Spleen (tissue), 11 donors: ENCODE measurements at regions not wholly inside any gene's neighbourhood (a gene's known extent, or its start where the extent isn't known, plus 50 kb on each side); places are given as distances from the start of the nearest gene placed in this dataset.

Experiments used
- DNase-seq: peaks from one replicate; pipeline ENCODE4 v3.0.0-alpha.2; 2020
- H3K27ac ChIP-seq, 8 donors: fragments of 200-600 bp; sonication (generic) in 7 of 8; 1 replicate in 4 of 8; 2 replicates in 4 of 8; pipeline versions ENCODE4 v1.5.0 to v1.8.0; 2016 to 2021; ENCODE audit warnings: inconsistent platforms in 4 of 8, mild to moderate bottlenecking in 4 of 8, moderate library complexity in 1 of 8
- H3K27me3 ChIP-seq, 7 donors: fragments of 200-600 bp; sonication (generic) in 6 of 7; replicated peaks in 1 of 7; 1 replicate in 4 of 7; 2 replicates in 3 of 7; pipeline versions ENCODE4 v1.5.0 to v1.8.0; 2016 to 2021; ENCODE audit warnings: inconsistent platforms in 3 of 7, mild to moderate bottlenecking in 1 of 7
- H3K36me3 ChIP-seq, 6 donors: fragments of 200-600 bp; sonication (generic) in 5 of 6; 1 replicate in 4 of 6; 2 replicates in 2 of 6; pipeline versions ENCODE4 v1.5.0 to v1.8.0; 2016 to 2021; ENCODE audit warnings: inconsistent platforms in 2 of 6
- H3K4me1 ChIP-seq, 6 donors: fragments of 200-600 bp; sonication (generic) in 5 of 6; 1 replicate in 3 of 6; 2 replicates in 3 of 6; pipeline versions ENCODE4 v1.5.0 to v1.8.0; 2016 to 2021; ENCODE audit warnings: inconsistent platforms in 3 of 6
- H3K4me3 ChIP-seq, 8 donors: fragments of 200-600 bp; sonication (generic) in 7 of 8; 1 replicate in 4 of 8; 2 replicates in 4 of 8; pipeline versions ENCODE4 v1.5.0 to v1.8.0; 2016 to 2021; ENCODE audit warnings: inconsistent platforms in 4 of 8, mild to moderate bottlenecking in 4 of 8, moderate library complexity in 2 of 8
- H3K9me3 ChIP-seq, 8 donors: fragments of 200-600 bp; sonication (generic) in 7 of 8; 1 replicate in 4 of 8; 2 replicates in 4 of 8; pipeline versions ENCODE4 v1.5.0 to v1.8.0; 2016 to 2021; ENCODE audit warnings: inconsistent platforms in 4 of 8
- POLR2A ChIP-seq, 3 donors: fragments of 450-650 bp; IDR thresholded peaks; one replicate each; pipeline ENCODE4 v1.5.1; 2017; ENCODE audit warnings: antibody characterized with exemption in 3 of 3, mild to moderate bottlenecking in 1 of 3
- POLR2AphosphoS5 ChIP-seq, 3 donors: sonication (generic); formaldehyde crosslinking; IDR thresholded peaks; one replicate each; pipeline ENCODE4 v1.5.1; 2017; ENCODE audit warnings: antibody characterized with exemption in 3 of 3
- WGBS, 5 donors: extraction: QIAGEN DNeasy Blood & Tissue Kit in 3 of 5; methylation state at CpG; one replicate each; pipeline versions ENCODE4 v1.1.5 to v1.1.7; 2013 to 2018; 5-methylcytosine and 5-hydroxymethylcytosine counted together
- intact Hi-C: fragments of 100-400 bp; cut with DNase I; formaldehyde crosslinking; loops from one replicate; pipeline ENCODE4 v1.15.0; 2023; ENCODE audit warnings: low total_unique reads
- TF ChIP-seq, protein P1 (sequence below), 11 experiments: fragments of 200-600 bp in 7 of 11; fragments of 450-650 bp in 4 of 11; sonication (generic) in 4 of 11; IDR thresholded peaks in 8 of 11; conservative IDR thresholded peaks in 3 of 11; 1 replicate in 7 of 11; 2 replicates in 4 of 11; pipeline versions ENCODE4 v1.4.0 to v1.8.0; 2016 to 2021; ENCODE audit warnings: antibody characterized with exemption in 11 of 11, inconsistent platforms in 4 of 11, mild to moderate bottlenecking in 1 of 11
- donor health status: healthy with polysubstance abuse.
- donor health status: DM: no; HTN: no; CAD: no; lungs with moderate emphysema.
- donor health status: DM: no; HTN: no; CAD: no.
- donor health status: Bipolar disorder and iron deficiency.
- donor health status: healthy.
- donor health status: DM: no; HTN: no; CAD: no.
- donor health status: DM: yes; HTN: yes; CAD: no.

DNA sequence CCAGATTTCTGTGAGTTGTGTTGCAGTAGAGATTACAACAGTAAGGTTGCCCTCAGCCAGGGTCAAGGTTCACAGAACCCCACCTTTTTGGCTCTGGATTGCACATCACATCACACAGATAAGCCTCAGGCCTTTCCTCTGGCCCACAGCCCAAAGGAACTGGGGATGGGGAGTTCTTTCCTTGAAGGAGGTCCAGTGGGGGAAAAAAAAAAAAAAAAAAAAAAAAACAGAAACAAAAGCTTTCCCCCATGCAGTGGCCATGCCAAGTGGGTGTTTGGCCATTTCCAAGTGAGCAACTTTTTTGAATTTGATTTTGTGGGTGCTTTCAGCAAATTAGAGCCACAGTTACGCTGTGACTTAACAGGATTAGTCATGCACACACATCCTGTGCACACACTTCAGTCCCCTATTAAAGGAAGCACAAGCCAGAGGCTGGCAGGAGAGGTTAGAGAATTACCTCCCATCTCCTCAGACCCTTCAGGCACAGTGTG is 79.3 kb upstream of the NANOS1 start:
- Histone ChIP-seq H3K9me3 (no peaks in the 10 kb centered on the region), H3K4me3 (no peak overlapping the region), H3K27ac (no peak overlapping the region), H3K36me3 (no peaks in the 10 kb centered on the region), H3K4me1 (no peaks in the 10 kb centered on the region), H3K27me3 (no peaks in the 10 kb centered on the region)
- intact Hi-C loops, result no loop called here
- 21 to 59% (median 35%) methylated on average over 1 of the region's 1 CpG for WGBS, 5 donors
- DNase-seq, result no peak
- TF ChIP-seq POLR2A (IDR thresholded peaks at IDR 0.05) (no peak), POLR2AphosphoS5 (IDR thresholded peaks at IDR 0.05) (no peak)
- TF ChIP-seq, protein P1, sequence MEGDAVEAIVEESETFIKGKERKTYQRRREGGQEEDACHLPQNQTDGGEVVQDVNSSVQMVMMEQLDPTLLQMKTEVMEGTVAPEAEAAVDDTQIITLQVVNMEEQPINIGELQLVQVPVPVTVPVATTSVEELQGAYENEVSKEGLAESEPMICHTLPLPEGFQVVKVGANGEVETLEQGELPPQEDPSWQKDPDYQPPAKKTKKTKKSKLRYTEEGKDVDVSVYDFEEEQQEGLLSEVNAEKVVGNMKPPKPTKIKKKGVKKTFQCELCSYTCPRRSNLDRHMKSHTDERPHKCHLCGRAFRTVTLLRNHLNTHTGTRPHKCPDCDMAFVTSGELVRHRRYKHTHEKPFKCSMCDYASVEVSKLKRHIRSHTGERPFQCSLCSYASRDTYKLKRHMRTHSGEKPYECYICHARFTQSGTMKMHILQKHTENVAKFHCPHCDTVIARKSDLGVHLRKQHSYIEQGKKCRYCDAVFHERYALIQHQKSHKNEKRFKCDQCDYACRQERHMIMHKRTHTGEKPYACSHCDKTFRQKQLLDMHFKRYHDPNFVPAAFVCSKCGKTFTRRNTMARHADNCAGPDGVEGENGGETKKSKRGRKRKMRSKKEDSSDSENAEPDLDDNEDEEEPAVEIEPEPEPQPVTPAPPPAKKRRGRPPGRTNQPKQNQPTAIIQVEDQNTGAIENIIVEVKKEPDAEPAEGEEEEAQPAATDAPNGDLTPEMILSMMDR (IDR thresholded peaks at IDR 0.05 in 8 of 11, conservative IDR thresholded peaks at IDR 0.05 in 3 of 11), result no peak

DNA sequence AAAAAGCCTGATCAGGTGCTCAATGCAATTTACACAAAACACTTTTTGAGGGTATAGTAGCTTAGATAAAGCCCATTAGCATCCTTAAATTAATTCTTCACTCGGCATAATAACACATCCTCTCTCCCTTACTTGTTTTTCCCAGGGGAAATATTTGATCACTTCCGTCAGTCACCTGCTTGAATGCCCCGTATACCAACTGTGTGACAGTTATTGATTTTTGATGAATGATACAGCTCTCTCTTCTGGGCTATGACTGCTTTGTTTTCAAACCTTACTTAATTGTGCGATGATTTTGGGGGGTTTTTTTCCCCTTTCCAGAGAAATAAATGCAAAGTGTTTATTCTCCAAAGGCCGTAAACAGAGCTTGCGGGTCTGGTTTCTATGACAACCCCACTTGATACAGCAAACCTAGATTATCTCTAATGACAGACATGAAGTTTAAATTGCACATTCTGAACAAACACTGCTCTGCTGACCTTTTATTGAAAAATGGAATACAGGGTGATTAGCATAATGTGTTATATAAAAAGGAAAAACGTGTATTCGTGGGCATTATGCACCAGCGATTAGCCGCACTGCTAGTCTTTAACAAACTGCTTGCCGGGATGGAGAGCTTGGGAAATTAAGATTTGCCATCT is 78.4 kb upstream of the NANOS1 start:
- DNase-seq, result no peak
- intact Hi-C loops, result no loop called here
- 82 to 94% (median 91%) methylated on average over 11 of the region's 11 CpGs for WGBS, 5 donors

DNA sequence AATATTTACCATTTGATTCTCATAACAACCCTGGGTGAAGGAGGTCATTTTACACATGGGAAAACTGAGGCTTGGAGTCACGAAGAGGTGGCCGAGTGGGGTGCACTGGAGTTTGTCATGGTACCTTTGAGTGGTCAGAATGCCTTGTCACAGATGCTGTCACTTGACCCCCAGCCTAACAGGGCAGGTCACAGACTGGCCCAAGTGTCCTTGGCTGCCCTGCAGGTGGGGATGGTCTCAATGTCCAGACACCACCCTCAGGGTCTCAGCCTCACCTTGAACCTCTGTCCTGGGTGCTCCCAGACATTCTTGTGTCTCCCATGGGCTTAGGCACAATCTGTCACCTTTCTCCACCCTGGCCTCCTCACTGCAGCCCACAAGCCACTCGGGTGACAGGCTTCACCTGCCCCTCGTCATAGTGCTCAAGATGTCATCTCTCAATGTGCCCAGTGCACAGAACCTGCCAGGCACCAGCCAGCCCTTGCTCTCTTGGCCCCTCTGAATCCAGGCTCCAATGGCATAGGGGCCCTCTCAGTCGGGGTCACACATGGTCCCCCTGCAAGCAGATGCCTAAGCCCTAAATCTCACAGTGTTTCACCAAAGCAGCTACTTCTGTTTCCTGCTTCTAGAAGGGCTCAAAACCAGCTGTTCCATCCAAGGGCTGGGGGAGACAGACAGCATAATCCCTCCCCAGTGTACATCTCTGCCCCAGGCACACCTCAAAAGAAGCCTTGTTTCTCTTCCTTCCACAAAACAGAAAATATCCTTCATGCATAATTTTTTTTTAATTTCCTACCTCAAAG is 76.8 kb upstream of the NANOS1 start:
- Histone ChIP-seq H3K27me3 (no peaks in the 10 kb centered on the region), H3K36me3 (no peaks in the 10 kb centered on the region), H3K27ac (no peak overlapping the region), H3K4me3 (no peak overlapping the region), H3K4me1 (no peaks in the 10 kb centered on the region), H3K9me3 (no peaks in the 10 kb centered on the region)
- no peak for DNase-seq
- WGBS, 5 donors, result 68 to 86% (median 83%) methylated on average over 4 to 5 of the region's 5 CpGs
- intact Hi-C loops, result no loop called here
- no peak for TF ChIP-seq POLR2A (IDR thresholded peaks at IDR 0.05)
- no peak for TF ChIP-seq POLR2AphosphoS5 (IDR thresholded peaks at IDR 0.05)
- TF ChIP-seq, protein P1 (IDR thresholded peaks at IDR 0.05 in 8 of 11, conservative IDR thresholded peaks at IDR 0.05 in 3 of 11), result no peak

More for the DNA sequence above, 78.4 kb upstream of the NANOS1 start:
- Histone ChIP-seq H3K27ac (no peak overlapping the region), H3K36me3 (no peaks in the 10 kb centered on the region), H3K4me1 (no peaks in the 10 kb centered on the region), H3K27me3 (no peaks in the 10 kb centered on the region), H3K9me3 (no peaks in the 10 kb centered on the region), H3K4me3 (no peak overlapping the region)
- TF ChIP-seq POLR2A (IDR thresholded peaks at IDR 0.05) (no peak), POLR2AphosphoS5 (IDR thresholded peaks at IDR 0.05) (no peak)
- TF ChIP-seq, protein P1 (IDR thresholded peaks at IDR 0.05 in 8 of 11, conservative IDR thresholded peaks at IDR 0.05 in 3 of 11), result no peak
